KOPT-K1 (cell line): ENCODE measurements at regions not wholly inside any gene's neighbourhood (a gene's known extent, or its start where the extent isn't known, plus 50 kb on each side); places are given as distances from the start of the nearest gene placed in this dataset.
"Not testable (repeated sequence)": the region's sequence is repeated elsewhere in the genome, so short reads cannot be mapped to it uniquely, and the experiment has no call there.

ENCODE experiments used
- H3K27ac ChIP-seq: fragments of 200-600 bp; sonication (generic); 2 replicates; pipeline ENCODE4 v1.5.1; 2016; ENCODE audit warnings: antibody characterized with exemption, mild to moderate bottlenecking, low read depth, low read length; ENCODE audit not compliant: poor library complexity, severe bottlenecking
- H3K36me3 ChIP-seq: fragments of 200-600 bp; sonication (generic); 2 replicates; pipeline ENCODE4 v1.5.1; 2017; ENCODE audit warnings: antibody characterized with exemption, mild to moderate bottlenecking, low read length, moderate library complexity; ENCODE audit not compliant: insufficient read depth
- H3K9me3 ChIP-seq: fragments of 200-600 bp; sonication (generic); 2 replicates; pipeline ENCODE4 v1.5.1; 2017; ENCODE audit warnings: antibody characterized with exemption, low read length, mild to moderate bottlenecking; ENCODE audit not compliant: insufficient read depth, poor library complexity, severe bottlenecking

GRCh38 chr11:112345166-112345565, 84.5 kb upstream of the PLET1 start:
- no peak overlapping the region for H3K27ac ChIP-seq
- H3K9me3 ChIP-seq = no peaks in the 10 kb centered on the region
- no peaks in the 10 kb centered on the region for H3K36me3 ChIP-seq

GRCh38 chr11:112345706-112346105, 85.0 kb upstream of the PLET1 start:
- Histone ChIP-seq H3K27ac (no peak overlapping the region), H3K36me3 (no peaks in the 10 kb centered on the region), H3K9me3 (no peaks in the 10 kb centered on the region)

GRCh38 chr11:112346586-112346985, 85.9 kb upstream of the PLET1 start:
- H3K9me3 ChIP-seq = no peaks in the 10 kb centered on the region
- H3K27ac ChIP-seq = no peak overlapping the region
- no peaks in the 10 kb centered on the region for H3K36me3 ChIP-seq

GRCh38 chr11:112348480-112349029, 87.9 kb upstream of the PLET1 start:
- Histone ChIP-seq H3K36me3 (no peaks in the 10 kb centered on the region), H3K27ac (no peak overlapping the region), H3K9me3 (no peaks in the 10 kb centered on the region)

GRCh38 chr11:112351423-112351822, 90.8 kb upstream of the PLET1 start:
- not testable (repeated sequence) for H3K36me3 ChIP-seq, H3K9me3 ChIP-seq

GRCh38 chr11:112352907-112353306, 92.2 kb upstream of the PLET1 start:
- Histone ChIP-seq H3K27ac (no peak overlapping the region), H3K36me3 (no peaks in the 10 kb centered on the region), H3K9me3 (no peaks in the 10 kb centered on the region)

More at GRCh38 chr11:112351423-112351822, 90.8 kb upstream of the PLET1 start:
- not testable (repeated sequence) for H3K27ac ChIP-seq

- Histone ChIP-seq H3K27ac (no peak overlapping the region), H3K9me3 (no peaks in the 10 kb centered on the region), H3K36me3 (no peaks in the 10 kb centered on the region)
Measured at GRCh38 chr11:112354364-112354763, 93.7 kb upstream of the PLET1 start.

GRCh38 chr11:112355726-112356125, 95.1 kb upstream of the PLET1 start:
- Histone ChIP-seq H3K36me3 (no peaks in the 10 kb centered on the region), H3K9me3 (no peaks in the 10 kb centered on the region), H3K27ac (no peak overlapping the region)

GRCh38 chr11:112357488-112357887, 96.8 kb upstream of the PLET1 start:
- Histone ChIP-seq H3K27ac (no peak overlapping the region), H3K9me3 (no peaks in the 10 kb centered on the region), H3K36me3 (no peaks in the 10 kb centered on the region)

GRCh38 chr11:112361396-112361795, 100.7 kb upstream of the PLET1 start:
- H3K27ac ChIP-seq = no peak overlapping the region
- no peaks in the 10 kb centered on the region for H3K9me3 ChIP-seq
- no peaks in the 10 kb centered on the region for H3K36me3 ChIP-seq

GRCh38 chr11:112363527-112363926, 102.9 kb upstream of the PLET1 start:
- no peaks in the 10 kb centered on the region for H3K36me3 ChIP-seq
- no peaks in the 10 kb centered on the region for H3K9me3 ChIP-seq
- no peak overlapping the region for H3K27ac ChIP-seq

GRCh38 chr11:112364962-112365481, 104.4 kb upstream of the PLET1 start:
- Histone ChIP-seq H3K27ac (no peak overlapping the region), H3K36me3 (no peaks in the 10 kb centered on the region), H3K9me3 (no peaks in the 10 kb centered on the region)

- Histone ChIP-seq H3K27ac (no peak overlapping the region), H3K9me3 (no peaks in the 10 kb centered on the region), H3K36me3 (no peaks in the 10 kb centered on the region)
Measured at GRCh38 chr11:112366012-112366411, 105.4 kb upstream of the PLET1 start.

GRCh38 chr11:112366777-112367176, 106.1 kb upstream of the PLET1 start:
- H3K27ac ChIP-seq = no peak overlapping the region
- no peaks in the 10 kb centered on the region for H3K36me3 ChIP-seq
- H3K9me3 ChIP-seq = no peaks in the 10 kb centered on the region

GRCh38 chr11:112367461-112367860, 106.8 kb upstream of the PLET1 start:
- Histone ChIP-seq H3K36me3 (no peaks in the 10 kb centered on the region), H3K9me3 (no peaks in the 10 kb centered on the region), H3K27ac (no peak overlapping the region)

GRCh38 chr11:112367895-112368294, 107.2 kb upstream of the PLET1 start:
- H3K36me3 ChIP-seq = no peaks in the 10 kb centered on the region
- H3K9me3 ChIP-seq = no peaks in the 10 kb centered on the region
- H3K27ac ChIP-seq = no peak overlapping the region
